Testis (tissue), 2 donors: ENCODE measurements at regions not wholly inside any gene's neighbourhood (a gene's known extent, or its start where the extent isn't known, plus 50 kb on each side); places are given as distances from the start of the nearest gene placed in this dataset.

ENCODE experiments used
- CTCF ChIP-seq, 3 experiments: fragments of 450-650 bp in 2 of 3; fragments of 200-600 bp in 1 of 3; sonication (generic) in 1 of 3; IDR thresholded peaks; one replicate each; pipeline ENCODE4 v1.5.1; 2016 to 2019; ENCODE audit warnings: antibody characterized with exemption in 3 of 3, mild to moderate bottlenecking in 2 of 3, moderate library complexity in 1 of 3
- POLR2A ChIP-seq: fragments of 450-650 bp; IDR thresholded peaks from one replicate; pipeline ENCODE4 v1.6.1; 2017; ENCODE audit warnings: antibody characterized with exemption, mild to moderate bottlenecking, moderate library complexity

GRCh38 chr5:148950892-148951291 lies 112.0 kb downstream of the SH3TC2 start:
- no peak for TF ChIP-seq POLR2A
- no peak for TF ChIP-seq CTCF (IDR thresholded peaks at IDR 0.05)
